GM12872 (cell line): ENCODE measurements at regions not wholly inside any gene's neighbourhood (a gene's known extent, or its start where the extent isn't known, plus 50 kb on each side); places are given as distances from the start of the nearest gene placed in this dataset.

Experiments
- CTCF ChIP-seq: IDR thresholded peaks from 3 replicates; pipeline ENCODE4 v1.5.1; 2011; ENCODE audit warnings: low read depth, mild to moderate bottlenecking, low read length, moderate library complexity; ENCODE audit not compliant: insufficient read depth

- TF ChIP-seq CTCF: no peak
Observed at GRCh38 chr4:173990869-173991210, 292.6 kb downstream of the FBXO8 start.

GRCh38 chr4:173990126-173990868 is 293.2 kb downstream of the FBXO8 start:
- peak; percentile 41; the same call in 1 of the 3 replicates for TF ChIP-seq CTCF

- no peak for TF ChIP-seq CTCF
Observed at GRCh38 chr4:173960398-173960797, 323.1 kb downstream of the FBXO8 start.

GRCh38 chr4:173958445-173958844 is 325.0 kb downstream of the FBXO8 start:
- no peak for TF ChIP-seq CTCF

GRCh38 chr4:173943547-173943946 is 339.9 kb downstream of the FBXO8 start:
- TF ChIP-seq CTCF: no peak

GRCh38 chr4:173940146-173940545 is 343.3 kb downstream of the FBXO8 start:
- TF ChIP-seq CTCF: no peak

GRCh38 chr4:173937631-173938270 is 345.7 kb downstream of the FBXO8 start:
- no peak for TF ChIP-seq CTCF
